Breast epithelium (tissue), 4 donors: ENCODE measurements at regions not wholly inside any gene's neighbourhood (a gene's known extent, or its start where the extent isn't known, plus 50 kb on each side); places are given as distances from the start of the nearest gene placed in this dataset.

Experiments used
- DNase-seq, 2 donors: peaks; one replicate each; pipeline ENCODE4 v3.0.0-alpha.2; 2019; ENCODE audit warnings: low spot score in 2 of 2
- H3K27ac ChIP-seq, 2 donors: fragments of 200-600 bp; sonication (generic) in 1 of 2; one replicate each; pipeline ENCODE4 v1.5.1; 2016 to 2019; ENCODE audit warnings: mild to moderate bottlenecking in 1 of 2
- H3K27me3 ChIP-seq, 2 donors: fragments of 200-600 bp; sonication (generic) in 1 of 2; one replicate each; pipeline versions ENCODE4 v1.5.1 to v1.6.0; 2017 to 2019; ENCODE audit warnings: control low read depth in 1 of 2, mild to moderate bottlenecking in 1 of 2
- H3K36me3 ChIP-seq: fragments of 200-600 bp; one replicate; pipeline ENCODE4 v1.5.1; 2019
- H3K4me1 ChIP-seq, 2 donors: fragments of 200-600 bp; sonication (generic); one replicate each; pipeline ENCODE4 v1.5.1; 2016 to 2019; ENCODE audit warnings: control low read depth in 1 of 2
- H3K4me3 ChIP-seq, 3 donors: fragments of 200-600 bp; sonication (generic); 1 replicate in 2 of 3; 2 replicates in 1 of 3; pipeline ENCODE4 v1.5.1; 2016 to 2019; ENCODE audit warnings: mild to moderate bottlenecking in 3 of 3, moderate library complexity in 2 of 3
- H3K9me3 ChIP-seq, 2 donors: fragments of 200-600 bp; sonication (generic) in 1 of 2; one replicate each; pipeline ENCODE4 v1.5.1; 2016 to 2019; ENCODE audit warnings: control low read depth in 1 of 2
- POLR2A ChIP-seq: fragments of 450-650 bp; IDR thresholded peaks from one replicate; pipeline ENCODE4 v1.6.1; 2016; ENCODE audit warnings: antibody characterized with exemption, mild to moderate bottlenecking, moderate library complexity
- POLR2AphosphoS5 ChIP-seq, 3 donors: sonication (generic); formaldehyde crosslinking; IDR thresholded peaks; one replicate each; pipeline ENCODE4 v1.6.1; 2017; ENCODE audit warnings: antibody characterized with exemption in 3 of 3
- intact Hi-C: fragments of 100-400 bp; cut with DNase I; formaldehyde crosslinking; loops from one replicate; pipeline ENCODE4 v1.15.1; 2023; ENCODE audit warnings: low total_unique reads
- TF ChIP-seq, protein P1 (sequence below), 3 donors: fragments of 450-650 bp; IDR thresholded peaks; one replicate each; pipeline ENCODE4 v1.5.1; 2016 to 2017; ENCODE audit warnings: antibody characterized with exemption in 3 of 3, mild to moderate bottlenecking in 3 of 3, moderate library complexity in 3 of 3

DNA sequence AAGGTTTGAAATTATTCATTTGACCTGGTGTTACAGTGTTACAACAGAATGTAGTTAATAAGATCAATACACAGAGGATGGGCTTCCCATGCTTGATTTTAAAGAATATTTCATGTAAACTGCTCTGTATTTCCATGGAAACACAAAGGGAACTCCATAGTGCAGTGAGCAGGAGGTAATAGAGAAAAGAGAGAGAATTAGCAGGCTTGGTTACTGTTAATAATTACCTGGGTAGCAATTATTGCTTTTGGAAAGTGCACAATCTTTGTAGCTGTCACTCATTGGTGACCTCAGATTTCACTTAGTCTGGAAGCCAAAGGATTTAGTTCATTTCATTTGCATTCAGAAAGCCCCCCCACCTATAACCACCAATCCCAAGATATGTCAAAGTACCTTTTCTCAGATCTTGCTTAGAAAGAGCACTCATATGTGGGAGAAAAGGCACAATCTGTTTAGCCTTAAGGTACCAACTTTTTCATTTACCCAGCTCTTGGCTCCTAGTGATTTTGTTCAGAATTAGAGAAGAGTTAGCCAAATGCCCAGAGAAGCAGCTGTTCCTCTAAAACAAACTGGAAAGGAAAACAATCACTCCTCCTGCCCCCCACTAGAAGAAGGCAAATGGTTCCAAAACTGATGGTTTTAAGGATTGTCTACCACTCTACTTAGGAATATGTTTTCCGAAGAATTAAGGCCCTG lies 234.5 kb upstream of the SLC24A2 start:
- no peaks in the 10 kb centered on the region for H3K27me3 ChIP-seq
- H3K9me3 ChIP-seq = no peaks in the 10 kb centered on the region
- DNase-seq = no peak
- no peaks in the 10 kb centered on the region for H3K36me3 ChIP-seq
- TF ChIP-seq POLR2A (no peak), POLR2AphosphoS5 (IDR thresholded peaks at IDR 0.05) (no peak)
- TF ChIP-seq, protein P1, sequence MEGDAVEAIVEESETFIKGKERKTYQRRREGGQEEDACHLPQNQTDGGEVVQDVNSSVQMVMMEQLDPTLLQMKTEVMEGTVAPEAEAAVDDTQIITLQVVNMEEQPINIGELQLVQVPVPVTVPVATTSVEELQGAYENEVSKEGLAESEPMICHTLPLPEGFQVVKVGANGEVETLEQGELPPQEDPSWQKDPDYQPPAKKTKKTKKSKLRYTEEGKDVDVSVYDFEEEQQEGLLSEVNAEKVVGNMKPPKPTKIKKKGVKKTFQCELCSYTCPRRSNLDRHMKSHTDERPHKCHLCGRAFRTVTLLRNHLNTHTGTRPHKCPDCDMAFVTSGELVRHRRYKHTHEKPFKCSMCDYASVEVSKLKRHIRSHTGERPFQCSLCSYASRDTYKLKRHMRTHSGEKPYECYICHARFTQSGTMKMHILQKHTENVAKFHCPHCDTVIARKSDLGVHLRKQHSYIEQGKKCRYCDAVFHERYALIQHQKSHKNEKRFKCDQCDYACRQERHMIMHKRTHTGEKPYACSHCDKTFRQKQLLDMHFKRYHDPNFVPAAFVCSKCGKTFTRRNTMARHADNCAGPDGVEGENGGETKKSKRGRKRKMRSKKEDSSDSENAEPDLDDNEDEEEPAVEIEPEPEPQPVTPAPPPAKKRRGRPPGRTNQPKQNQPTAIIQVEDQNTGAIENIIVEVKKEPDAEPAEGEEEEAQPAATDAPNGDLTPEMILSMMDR (IDR thresholded peaks at IDR 0.05) = no peak
- no peak overlapping the region for H3K27ac ChIP-seq
- no peak overlapping the region for H3K4me3 ChIP-seq
- no peaks in the 10 kb centered on the region for H3K4me1 ChIP-seq
- intact Hi-C loops = loop anchor here (10.0 kb wide), 1 partner anchor 1041 kb away; no protein-coding TSS in a partner anchor

DNA sequence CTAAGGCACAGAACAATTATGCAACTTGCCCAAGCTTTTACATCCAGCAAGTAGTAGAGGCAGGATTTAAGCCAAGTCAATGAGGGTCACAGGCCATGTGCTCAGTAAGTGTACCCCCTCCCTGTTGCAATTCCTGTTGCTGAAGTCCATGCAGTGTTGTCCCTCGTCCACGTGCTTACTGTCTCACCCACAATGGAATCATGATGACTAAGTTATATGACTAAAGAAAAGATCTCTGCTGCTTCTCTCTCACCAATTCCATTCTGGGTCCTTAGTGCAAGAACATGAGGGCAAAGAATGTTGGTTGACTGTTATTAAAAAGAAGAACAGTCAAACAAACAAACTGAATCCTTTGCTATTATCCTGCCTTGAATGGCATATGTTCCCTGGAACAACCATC lies 233.6 kb upstream of the SLC24A2 start:
- DNase-seq = no peak
- H3K4me1 ChIP-seq = no peaks in the 10 kb centered on the region
- no peaks in the 10 kb centered on the region for H3K36me3 ChIP-seq
- no peak overlapping the region for H3K27ac ChIP-seq
- H3K27me3 ChIP-seq = no peaks in the 10 kb centered on the region
- H3K9me3 ChIP-seq = no peaks in the 10 kb centered on the region
- no peak overlapping the region for H3K4me3 ChIP-seq
- TF ChIP-seq, protein P1 (IDR thresholded peaks at IDR 0.05) = no peak
- no peak for TF ChIP-seq POLR2A
- TF ChIP-seq POLR2AphosphoS5 (IDR thresholded peaks at IDR 0.05) = no peak
- intact Hi-C loops = loop anchor here (10.0 kb wide), 1 partner anchor 1042 kb away; no protein-coding TSS in a partner anchor

GRCh38 chr9:20016611-20017010 lies 227.8 kb upstream of the SLC24A2 start:
- Histone ChIP-seq H3K4me1 (no peaks in the 10 kb centered on the region), H3K27me3 (no peaks in the 10 kb centered on the region), H3K36me3 (no peaks in the 10 kb centered on the region), H3K9me3 (no peaks in the 10 kb centered on the region), H3K27ac (no peak overlapping the region), H3K4me3 (no peak overlapping the region)
- no peak for DNase-seq
- TF ChIP-seq POLR2A (no peak), POLR2AphosphoS5 (IDR thresholded peaks at IDR 0.05) (no peak)
- intact Hi-C loops = no loop called here

GRCh38 chr9:20015427-20015931 lies 226.6 kb upstream of the SLC24A2 start:
- Histone ChIP-seq H3K9me3 (no peaks in the 10 kb centered on the region), H3K4me1 (no peaks in the 10 kb centered on the region), H3K36me3 (no peaks in the 10 kb centered on the region), H3K27ac (no peak overlapping the region), H3K27me3 (no peaks in the 10 kb centered on the region), H3K4me3 (no peak overlapping the region)
- intact Hi-C loops = no loop called here
- no peak for TF ChIP-seq POLR2A
- DNase-seq = no peak

- intact Hi-C loops = no loop called here
- TF ChIP-seq POLR2A = no peak
- no peak for TF ChIP-seq POLR2AphosphoS5 (IDR thresholded peaks at IDR 0.05)
Measured at GRCh38 chr9:20014168-20014567, 225.3 kb upstream of the SLC24A2 start.

GRCh38 chr9:20012232-20012631 lies 223.4 kb upstream of the SLC24A2 start:
- TF ChIP-seq, protein P1 (IDR thresholded peaks at IDR 0.05) = no peak
- TF ChIP-seq POLR2AphosphoS5 (IDR thresholded peaks at IDR 0.05) = no peak
- no peak for TF ChIP-seq POLR2A
- no peaks in the 10 kb centered on the region for H3K9me3 ChIP-seq
- intact Hi-C loops = no loop called here
- DNase-seq = no peak
- H3K4me3 ChIP-seq = no peak overlapping the region
- H3K27ac ChIP-seq = no peak overlapping the region
- no peaks in the 10 kb centered on the region for H3K4me1 ChIP-seq
- no peaks in the 10 kb centered on the region for H3K36me3 ChIP-seq
- no peaks in the 10 kb centered on the region for H3K27me3 ChIP-seq

More at GRCh38 chr9:20014168-20014567, 225.3 kb upstream of the SLC24A2 start:
- H3K27ac ChIP-seq = no peak overlapping the region
- H3K36me3 ChIP-seq = no peaks in the 10 kb centered on the region
- DNase-seq = no peak
- H3K4me3 ChIP-seq = no peak overlapping the region
- no peaks in the 10 kb centered on the region for H3K4me1 ChIP-seq
- H3K9me3 ChIP-seq = no peaks in the 10 kb centered on the region
- no peaks in the 10 kb centered on the region for H3K27me3 ChIP-seq
